ENCODE measurements at regions not wholly inside any gene's neighbourhood (a gene's known extent, or its start where the extent isn't known, plus 50 kb on each side); places are given as distances from the start of the nearest gene placed in this dataset.

DNA sequence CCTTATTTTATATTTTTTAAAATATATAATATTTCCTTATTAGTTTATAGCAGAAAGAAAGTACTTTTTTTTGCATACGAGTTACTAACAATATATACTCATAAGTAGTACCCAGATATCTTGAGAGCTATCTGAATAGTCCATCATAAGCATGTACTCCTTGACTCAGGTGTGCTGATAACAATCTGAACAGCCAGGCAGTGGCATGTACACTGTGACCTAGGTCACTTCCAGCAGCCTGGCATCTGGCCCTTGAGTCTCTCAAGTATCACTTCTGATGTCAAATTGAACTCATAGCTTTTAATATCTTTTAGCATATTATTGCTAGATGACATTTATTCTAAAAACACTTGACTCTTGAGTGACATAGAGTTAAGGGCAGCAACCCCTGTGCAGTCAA lies 1576.7 kb downstream of the SLITRK1 start:
- ChIA-PET CTCF (no interaction called here), POLR2A (no interaction called here)
- H3K9me1 ChIP-seq (replicated peaks; ENCODE audit: control insufficient read depth, extremely low read depth, insufficient read depth, low read length) = no peaks in the 10 kb centered on the region
- FAIRE-seq = no peak
- H3K4me2 ChIP-seq (ENCODE audit: insufficient read depth, low read length) = no peak overlapping the region
- no peaks in the 10 kb centered on the region for H3K4me1 ChIP-seq (ENCODE audit: control insufficient read depth, extremely low read depth, insufficient read depth, low read length)
- intact Hi-C loops (cut with micrococcal nuclease) (no loop called here), dilution Hi-C loops (cut with MboI; ENCODE audit: extremely low pct_ligation_motif_present, low sequenced_read_pairs) (no loop called here)
- TF ChIP-seq EZH2 (IDR thresholded peaks at IDR 0.05; ENCODE audit: borderline replicate concordance, low read depth, low read length, severe bottlenecking) = no peak
- no peak for TF ChIP-seq POLR2A (IDR thresholded peaks at IDR 0.05; ENCODE audit: low read depth, low read length)
- TF ChIP-seq, protein P1, sequence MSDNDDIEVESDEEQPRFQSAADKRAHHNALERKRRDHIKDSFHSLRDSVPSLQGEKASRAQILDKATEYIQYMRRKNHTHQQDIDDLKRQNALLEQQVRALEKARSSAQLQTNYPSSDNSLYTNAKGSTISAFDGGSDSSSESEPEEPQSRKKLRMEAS (IDR thresholded peaks at IDR 0.05; ENCODE audit: insufficient read depth, insufficient read length) = no peak
- no peak for TF ChIP-seq FOS (IDR thresholded peaks at IDR 0.05; ENCODE audit: borderline replicate concordance, insufficient read depth, low read length)
- no peak for TF ChIP-seq JUN (IDR thresholded peaks at IDR 0.05; ENCODE audit: borderline replicate concordance, insufficient read depth, insufficient read length, low read depth)
- no peak for TF ChIP-seq GATA2 (IDR thresholded peaks at IDR 0.05; ENCODE audit: insufficient read depth, insufficient read length, low read depth, low read length)
- TF ChIP-seq MYC (IDR thresholded peaks at IDR 0.05; ENCODE audit: low read depth, low read length) = no peak
- no peak for TF ChIP-seq POLR2AphosphoS5 (IDR thresholded peaks at IDR 0.05; ENCODE audit: insufficient read depth, low read depth, low read length)
- TF ChIP-seq, protein P2, sequence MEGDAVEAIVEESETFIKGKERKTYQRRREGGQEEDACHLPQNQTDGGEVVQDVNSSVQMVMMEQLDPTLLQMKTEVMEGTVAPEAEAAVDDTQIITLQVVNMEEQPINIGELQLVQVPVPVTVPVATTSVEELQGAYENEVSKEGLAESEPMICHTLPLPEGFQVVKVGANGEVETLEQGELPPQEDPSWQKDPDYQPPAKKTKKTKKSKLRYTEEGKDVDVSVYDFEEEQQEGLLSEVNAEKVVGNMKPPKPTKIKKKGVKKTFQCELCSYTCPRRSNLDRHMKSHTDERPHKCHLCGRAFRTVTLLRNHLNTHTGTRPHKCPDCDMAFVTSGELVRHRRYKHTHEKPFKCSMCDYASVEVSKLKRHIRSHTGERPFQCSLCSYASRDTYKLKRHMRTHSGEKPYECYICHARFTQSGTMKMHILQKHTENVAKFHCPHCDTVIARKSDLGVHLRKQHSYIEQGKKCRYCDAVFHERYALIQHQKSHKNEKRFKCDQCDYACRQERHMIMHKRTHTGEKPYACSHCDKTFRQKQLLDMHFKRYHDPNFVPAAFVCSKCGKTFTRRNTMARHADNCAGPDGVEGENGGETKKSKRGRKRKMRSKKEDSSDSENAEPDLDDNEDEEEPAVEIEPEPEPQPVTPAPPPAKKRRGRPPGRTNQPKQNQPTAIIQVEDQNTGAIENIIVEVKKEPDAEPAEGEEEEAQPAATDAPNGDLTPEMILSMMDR (IDR thresholded peaks at IDR 0.05; ENCODE audit: extremely low read depth in 1 of 2, insufficient read depth in 1 of 2, low read depth in 1 of 2, low read length in 2 of 2) = no peak
- H3K27me3 ChIP-seq (ENCODE audit: control insufficient read depth in 2 of 2, insufficient read depth in 2 of 2, low read length in 2 of 2) = no peaks in the 10 kb centered on the region
- H3K36me3 ChIP-seq (ENCODE audit: control insufficient read depth in 2 of 2, extremely low read depth in 1 of 2, insufficient read depth in 2 of 2, low read length in 2 of 2) = no peaks in the 10 kb centered on the region
- no peak overlapping the region for H3K9ac ChIP-seq (replicated peaks; ENCODE audit: extremely low read depth, insufficient read depth, low read length)
- H3K9me3 ChIP-seq (replicated peaks; ENCODE audit: control insufficient read depth, insufficient read depth, low read length) = no peaks in the 10 kb centered on the region
- no peak overlapping the region for H3K27ac ChIP-seq (ENCODE audit: insufficient read depth, low read depth, low read length)
- no TSS peak for BruUV-seq (replicated peaks)
- H2AFZ ChIP-seq (ENCODE audit: low read depth, low read length) = no peak overlapping the region
- H4K20me1 ChIP-seq (replicated peaks; ENCODE audit: control insufficient read depth, extremely low read depth, insufficient read depth, low read length) = no peaks in the 10 kb centered on the region
- no peaks in the 10 kb centered on the region for H3K79me2 ChIP-seq (ENCODE audit: control insufficient read depth, insufficient read depth, low read length)
- H3K4me3 ChIP-seq (replicated peaks in 1 of 3; ENCODE audit: insufficient read depth in 1 of 3, low read depth in 1 of 3, low read length in 3 of 3) = no peak overlapping the region
- DNase-seq (ENCODE audit: low read depth, low spot score) = no peak

Data from endothelial cell of umbilical vein (primary cell).